ENCODE measurements at regions not wholly inside any gene's neighbourhood (a gene's known extent, or its start where the extent isn't known, plus 50 kb on each side); places are given as distances from the start of the nearest gene placed in this dataset.
"Not testable (repeated sequence)": the region's sequence is repeated elsewhere in the genome, so short reads cannot be mapped to it uniquely, and the experiment has no call there.

DNA sequence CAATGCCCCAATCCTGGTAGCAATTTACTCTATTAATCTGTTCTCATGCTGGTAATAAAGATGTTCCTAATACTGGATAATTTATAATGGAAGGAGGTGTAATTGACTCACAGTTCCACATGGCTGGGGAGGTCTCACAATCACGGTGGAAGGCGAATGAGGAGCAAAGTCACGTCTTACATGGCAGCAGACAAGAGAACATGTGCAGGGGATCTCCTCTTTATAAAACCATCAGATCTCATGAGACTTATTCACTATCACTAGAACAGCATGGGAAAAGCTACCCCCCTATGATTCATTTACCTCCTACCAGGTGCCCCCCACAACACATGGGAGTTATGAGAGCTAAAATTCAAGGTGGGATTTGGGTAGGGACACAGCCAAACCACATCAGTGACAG, 872.2 kb downstream of the ANKRD7 start:
- Histone ChIP-seq H3K9ac (ENCODE audit: low read depth in 1 of 2, low read length in 2 of 2) (no peak overlapping the region), H3K27me3 (ENCODE audit: control insufficient read depth in 4 of 4, insufficient read depth in 4 of 4, low read length in 3 of 4) (peaks cover 0 to 4% (median 0%) of the 10 kb centered on the region in 4 donors), H3K27ac (ENCODE audit: low read depth in 1 of 2, low read length in 2 of 2) (no peak overlapping the region), H3K9me3 (ENCODE audit: control insufficient read depth in 4 of 4, low read length in 3 of 4) (no peaks in the 10 kb centered on the region), H3K36me3 (ENCODE audit: control insufficient read depth in 4 of 4, insufficient read depth in 3 of 4, low read depth in 1 of 4, low read length in 3 of 4) (no peaks in the 10 kb centered on the region), H3K4me1 (ENCODE audit: control insufficient read depth in 4 of 4, insufficient read depth in 4 of 4, low read length in 3 of 4) (no peaks in the 10 kb centered on the region), H3K4me3 (ENCODE audit: low read depth in 1 of 3, low read length in 3 of 3) (no peak overlapping the region)
- DNase-seq (ENCODE audit: low spot score): no peak
- WGBS: 89% methylated on average over 3 of the region's 3 CpGs
- no peak for TF ChIP-seq FOXA2 (IDR thresholded peaks at IDR 0.05)
- TF ChIP-seq TAF1 (conservative IDR thresholded peaks at IDR 0.05): no peak
- TF ChIP-seq EGR1 (IDR thresholded peaks at IDR 0.05; ENCODE audit: low read depth in 2 of 2): no peak
- TF ChIP-seq, protein P1, sequence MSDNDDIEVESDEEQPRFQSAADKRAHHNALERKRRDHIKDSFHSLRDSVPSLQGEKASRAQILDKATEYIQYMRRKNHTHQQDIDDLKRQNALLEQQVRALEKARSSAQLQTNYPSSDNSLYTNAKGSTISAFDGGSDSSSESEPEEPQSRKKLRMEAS (IDR thresholded peaks at IDR 0.05): no peak
- TF ChIP-seq RAD21 (IDR thresholded peaks at IDR 0.05): no peak
- TF ChIP-seq JUND (IDR thresholded peaks at IDR 0.05): no peak
- TF ChIP-seq CTCF (IDR thresholded peaks at IDR 0.05; ENCODE audit: low read depth, low read length, missing input control): no peak
- TF ChIP-seq, protein P2, sequence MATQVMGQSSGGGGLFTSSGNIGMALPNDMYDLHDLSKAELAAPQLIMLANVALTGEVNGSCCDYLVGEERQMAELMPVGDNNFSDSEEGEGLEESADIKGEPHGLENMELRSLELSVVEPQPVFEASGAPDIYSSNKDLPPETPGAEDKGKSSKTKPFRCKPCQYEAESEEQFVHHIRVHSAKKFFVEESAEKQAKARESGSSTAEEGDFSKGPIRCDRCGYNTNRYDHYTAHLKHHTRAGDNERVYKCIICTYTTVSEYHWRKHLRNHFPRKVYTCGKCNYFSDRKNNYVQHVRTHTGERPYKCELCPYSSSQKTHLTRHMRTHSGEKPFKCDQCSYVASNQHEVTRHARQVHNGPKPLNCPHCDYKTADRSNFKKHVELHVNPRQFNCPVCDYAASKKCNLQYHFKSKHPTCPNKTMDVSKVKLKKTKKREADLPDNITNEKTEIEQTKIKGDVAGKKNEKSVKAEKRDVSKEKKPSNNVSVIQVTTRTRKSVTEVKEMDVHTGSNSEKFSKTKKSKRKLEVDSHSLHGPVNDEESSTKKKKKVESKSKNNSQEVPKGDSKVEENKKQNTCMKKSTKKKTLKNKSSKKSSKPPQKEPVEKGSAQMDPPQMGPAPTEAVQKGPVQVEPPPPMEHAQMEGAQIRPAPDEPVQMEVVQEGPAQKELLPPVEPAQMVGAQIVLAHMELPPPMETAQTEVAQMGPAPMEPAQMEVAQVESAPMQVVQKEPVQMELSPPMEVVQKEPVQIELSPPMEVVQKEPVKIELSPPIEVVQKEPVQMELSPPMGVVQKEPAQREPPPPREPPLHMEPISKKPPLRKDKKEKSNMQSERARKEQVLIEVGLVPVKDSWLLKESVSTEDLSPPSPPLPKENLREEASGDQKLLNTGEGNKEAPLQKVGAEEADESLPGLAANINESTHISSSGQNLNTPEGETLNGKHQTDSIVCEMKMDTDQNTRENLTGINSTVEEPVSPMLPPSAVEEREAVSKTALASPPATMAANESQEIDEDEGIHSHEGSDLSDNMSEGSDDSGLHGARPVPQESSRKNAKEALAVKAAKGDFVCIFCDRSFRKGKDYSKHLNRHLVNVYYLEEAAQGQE (IDR thresholded peaks at IDR 0.05): no peak
- TF ChIP-seq HNF4A (conservative IDR thresholded peaks at IDR 0.05): no peak
- TF ChIP-seq RXRA (IDR thresholded peaks at IDR 0.05): no peak
- no peak for TF ChIP-seq ZBTB33 (IDR thresholded peaks at IDR 0.05)
- TF ChIP-seq YY1 (IDR thresholded peaks at IDR 0.05): no peak
- TF ChIP-seq NR2F2 (IDR thresholded peaks at IDR 0.05): no peak
- TF ChIP-seq, protein P3, sequence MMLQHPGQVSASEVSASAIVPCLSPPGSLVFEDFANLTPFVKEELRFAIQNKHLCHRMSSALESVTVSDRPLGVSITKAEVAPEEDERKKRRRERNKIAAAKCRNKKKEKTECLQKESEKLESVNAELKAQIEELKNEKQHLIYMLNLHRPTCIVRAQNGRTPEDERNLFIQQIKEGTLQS (IDR thresholded peaks at IDR 0.05): no peak

DNA sequence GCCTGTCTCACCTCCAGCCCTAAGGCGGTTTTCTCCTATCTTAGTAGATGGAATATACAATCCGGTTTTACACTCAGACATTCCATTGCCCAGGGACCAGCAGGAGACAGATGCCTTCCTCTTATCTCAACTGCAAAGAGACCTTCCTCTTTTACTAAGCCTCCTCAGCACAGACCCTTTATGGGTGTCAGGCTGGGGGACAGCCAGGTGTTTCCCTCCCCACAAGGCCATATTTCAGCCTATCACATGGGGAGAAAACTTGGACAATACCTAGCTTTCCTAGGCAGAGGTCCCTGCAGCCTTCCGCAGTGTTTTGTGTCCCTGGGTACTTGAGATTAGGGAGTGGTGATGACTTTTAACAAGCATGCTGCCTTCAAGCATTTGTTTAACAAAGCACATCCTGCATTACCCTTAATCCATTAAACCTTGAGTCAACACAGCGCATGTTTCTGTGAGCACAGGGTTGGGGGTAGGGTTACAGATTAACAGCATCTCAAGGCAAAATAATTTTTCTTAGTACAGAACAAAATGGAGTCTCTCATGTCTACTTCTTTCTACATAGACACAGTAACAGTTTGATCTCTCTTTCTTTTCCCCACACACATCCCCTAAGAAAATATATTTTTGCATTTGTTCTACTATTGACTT, 876.2 kb downstream of the ANKRD7 start:
- H3K27me3 ChIP-seq (ENCODE audit: control insufficient read depth in 4 of 4, insufficient read depth in 4 of 4, low read length in 3 of 4); DNase-seq (ENCODE audit: low spot score); H3K27ac ChIP-seq (ENCODE audit: low read depth in 1 of 2, low read length in 2 of 2); H3K4me1 ChIP-seq (ENCODE audit: control insufficient read depth in 4 of 4, insufficient read depth in 4 of 4, low read length in 3 of 4); H3K9me3 ChIP-seq (ENCODE audit: control insufficient read depth in 4 of 4, low read length in 3 of 4); H3K36me3 ChIP-seq (ENCODE audit: control insufficient read depth in 4 of 4, insufficient read depth in 3 of 4, low read depth in 1 of 4, low read length in 3 of 4); H3K9ac ChIP-seq (ENCODE audit: low read depth in 1 of 2, low read length in 2 of 2); H3K4me3 ChIP-seq (ENCODE audit: low read depth in 1 of 3, low read length in 3 of 3): not testable (repeated sequence)
- WGBS: 25% methylated on average over 4 of the region's 4 CpGs

All from liver (tissue), 8 donors.